Transverse colon (tissue), 3 donors: ENCODE measurements at regions not wholly inside any gene's neighbourhood (a gene's known extent, or its start where the extent isn't known, plus 50 kb on each side); places are given as distances from the start of the nearest gene placed in this dataset.

Experiments used
- CTCF ChIP-seq, 5 experiments: fragments of 200-600 bp in 3 of 5; fragments of 450-650 bp in 2 of 5; sonication (generic) in 3 of 5; IDR thresholded peaks; 1 replicate in 2 of 5; 2 replicates in 3 of 5; pipeline ENCODE4 v1.5.1; 2016 to 2017; ENCODE audit warnings: antibody characterized with exemption in 5 of 5, inconsistent platforms in 3 of 5, mild to moderate bottlenecking in 2 of 5, moderate library complexity in 1 of 5
- EP300 ChIP-seq: sonication (generic); formaldehyde crosslinking; IDR thresholded peaks from one replicate; pipeline ENCODE4 v1.6.1; 2017; ENCODE audit warnings: antibody characterized with exemption, low read depth

GRCh38 chr5:160904591-160904990 is 52.6 kb upstream of the ATP10B start:
- TF ChIP-seq EP300 = no peak
- TF ChIP-seq CTCF (IDR thresholded peaks at IDR 0.05) = no peak
